GM12892 (cell line): ENCODE measurements at regions not wholly inside any gene's neighbourhood (a gene's known extent, or its start where the extent isn't known, plus 50 kb on each side); places are given as distances from the start of the nearest gene placed in this dataset.

Experiments used
- POLR2A ChIP-seq: IDR thresholded peaks from 2 replicates; pipeline ENCODE4 v1.6.1; 2011; ENCODE audit warnings: low read depth, low read length, control low read depth
- POLR2AphosphoS5 ChIP-seq: IDR thresholded peaks from 2 replicates; pipeline ENCODE4 v1.6.1; 2011; ENCODE audit warnings: low read depth, low read length, control low read depth
- TAF1 ChIP-seq: IDR thresholded peaks from 2 replicates; pipeline ENCODE4 v1.6.1; 2011; ENCODE audit warnings: low read depth, mild to moderate bottlenecking, control low read depth, low read length, borderline replicate concordance

DNA sequence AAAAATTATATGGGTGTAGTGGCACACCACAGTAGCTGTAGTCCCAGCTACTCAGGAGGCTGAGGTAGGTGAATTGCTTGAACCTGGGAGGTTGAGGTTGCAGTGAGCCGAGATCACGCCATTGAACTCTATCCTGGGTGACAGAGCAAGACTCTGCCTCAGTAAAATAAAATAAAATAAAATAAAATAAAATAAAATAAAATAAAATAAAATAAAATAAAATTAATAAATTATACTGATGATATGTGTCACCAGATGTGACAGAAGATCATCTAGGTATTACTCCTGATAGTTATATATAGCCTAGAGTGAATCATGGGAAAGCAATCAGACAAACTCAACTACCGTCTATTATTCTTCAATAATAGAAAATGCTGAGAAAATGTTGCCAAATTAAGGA is 972.5 kb downstream of the MRPL39 start:
- TF ChIP-seq POLR2AphosphoS5 (no peak), TAF1 (no peak), POLR2A (no peak)
